ENCODE measurements at regions not wholly inside any gene's neighbourhood (a gene's known extent, or its start where the extent isn't known, plus 50 kb on each side); places are given as distances from the start of the nearest gene placed in this dataset.

- no peak overlapping the region for H3K4ac ChIP-seq (replicated peaks; ENCODE audit: insufficient read length, low read depth, low read length)
- TF ChIP-seq TCF12 (IDR thresholded peaks at IDR 0.05; ENCODE audit: low read depth, low read length) (no peak), NANOG (IDR thresholded peaks at IDR 0.05; ENCODE audit: insufficient read depth, low read depth, low read length, poor library complexity, severe bottlenecking) (no peak), SUZ12 (IDR thresholded peaks at IDR 0.05; ENCODE audit: low read length) (no peak), RBBP5 (IDR thresholded peaks at IDR 0.05; ENCODE audit: borderline replicate concordance, low read depth, low read length) (no peak), BRCA1 (IDR thresholded peaks at IDR 0.05; ENCODE audit: low read depth, low read length) (no peak), SRF (IDR thresholded peaks at IDR 0.05; ENCODE audit: low read depth, low read length) (no peak), BCL11A (IDR thresholded peaks at IDR 0.05; ENCODE audit: low read depth in 2 of 2, low read length in 2 of 2) (no peak), RFX5 (IDR thresholded peaks at IDR 0.05; ENCODE audit: borderline replicate concordance, low read depth, low read length) (no peak)
- H3K23me2 ChIP-seq (ENCODE audit: low read depth, low read length): no peaks in the 10 kb centered on the region; the same call in 1 of the 2 replicates
- H2BK5ac ChIP-seq (ENCODE audit: low read depth, low read length): no peak overlapping the region
- ChIA-PET POLR2A (ENCODE audit: partially characterized antibody) (no interaction called here), CTCF (ENCODE audit: partially characterized antibody) (no interaction called here)
- no peak overlapping the region for H3K9ac ChIP-seq (replicated peaks in 1 of 4; ENCODE audit: extremely low read depth in 1 of 4, low read depth in 3 of 4, low read length in 3 of 4)
- H2BK12ac ChIP-seq (ENCODE audit: low read depth, low read length): no peak overlapping the region
- no peak overlapping the region for H4K91ac ChIP-seq (replicated peaks; ENCODE audit: insufficient read length, low read length)
- FAIRE-seq (no peak), DNase-seq (ENCODE audit: low read depth in 1 of 2, low spot score in 2 of 2) (no peak)
- H2BK120ac ChIP-seq (replicated peaks; ENCODE audit: low read depth, low read length): no peak overlapping the region
- no peak overlapping the region for H3K4me3 ChIP-seq (ENCODE audit: extremely low read depth in 1 of 4, insufficient read depth in 2 of 4, low read depth in 3 of 4, low read length in 4 of 4)
- H4K8ac ChIP-seq (ENCODE audit: extremely low read depth, insufficient read depth, low read length): no peak overlapping the region
- no peak overlapping the region for H3K14ac ChIP-seq (ENCODE audit: insufficient read length)
- H3K36me3 ChIP-seq (ENCODE audit: control insufficient read depth in 2 of 4, insufficient read depth in 4 of 4, low read length in 3 of 4): no peaks in the 10 kb centered on the region
- H3K79me2 ChIP-seq (ENCODE audit: control insufficient read depth in 1 of 2, insufficient read depth in 2 of 2, low read length in 2 of 2): no peaks in the 10 kb centered on the region
- no peaks in the 10 kb centered on the region for H3K4me1 ChIP-seq (replicated peaks in 1 of 4; ENCODE audit: control insufficient read depth in 3 of 4, insufficient read depth in 4 of 4, low read length in 3 of 4)
- H3K9me3 ChIP-seq (ENCODE audit: insufficient read depth in 2 of 2, low read depth in 1 of 2, low read length in 1 of 2): no peaks in the 10 kb centered on the region
- H2AFZ ChIP-seq (ENCODE audit: low read length): no peak overlapping the region
- H4K5ac ChIP-seq (ENCODE audit: insufficient read length, low read depth, low read length): no peak overlapping the region
- no peak overlapping the region for H2BK15ac ChIP-seq (ENCODE audit: low read length)
- H2BK20ac ChIP-seq (ENCODE audit: low read length): no peak overlapping the region
- H3K79me1 ChIP-seq (ENCODE audit: low read depth, low read length): no peaks in the 10 kb centered on the region
- H3K23ac ChIP-seq (ENCODE audit: insufficient read length): no peak overlapping the region
- no peaks in the 10 kb centered on the region for H4K20me1 ChIP-seq (replicated peaks in 1 of 2; ENCODE audit: control insufficient read depth in 1 of 2, insufficient read depth in 2 of 2, low read length in 2 of 2)
- H2AK5ac ChIP-seq (ENCODE audit: low read depth, low read length): no peak overlapping the region
- no peak overlapping the region for H3K56ac ChIP-seq (replicated peaks; ENCODE audit: insufficient read length, low read depth, low read length)
- no peak overlapping the region for H3K18ac ChIP-seq (ENCODE audit: extremely low read depth, low read length)
- H3K4me2 ChIP-seq (ENCODE audit: insufficient read depth in 1 of 2, low read depth in 2 of 2, low read length in 2 of 2): no peak overlapping the region
- no peak overlapping the region for H3K27ac ChIP-seq (ENCODE audit: low read depth, low read length)
- 95% methylated on average over 4 of the region's 4 CpGs; no CpG with 5 or more reads in 1 of the 2 experiments for WGBS, 2 experiments (ENCODE audit: extremely low coverage in 1 of 2, insufficient coverage in 1 of 2, insufficient read length in 1 of 2, insufficient replicate concordance in 2 of 2, low coverage in 1 of 2, low lambda C conversion rate in 2 of 2, missing lambda C conversion rate in 1 of 2)
- H3K27me3 ChIP-seq (replicated peaks in 1 of 4; ENCODE audit: control insufficient read depth in 3 of 4, extremely low read depth in 1 of 4, insufficient read depth in 3 of 4, low read length in 3 of 4): no peaks in the 10 kb centered on the region
Measured at GRCh38 chr11:87942786-87943185, 232.5 kb downstream of the RAB38 start.
